ENCODE measurements at regions not wholly inside any gene's neighbourhood (a gene's known extent, or its start where the extent isn't known, plus 50 kb on each side); places are given as distances from the start of the nearest gene placed in this dataset.
"Not testable (repeated sequence)": the region's sequence is repeated elsewhere in the genome, so short reads cannot be mapped to it uniquely, and the experiment has no call there.

DNA sequence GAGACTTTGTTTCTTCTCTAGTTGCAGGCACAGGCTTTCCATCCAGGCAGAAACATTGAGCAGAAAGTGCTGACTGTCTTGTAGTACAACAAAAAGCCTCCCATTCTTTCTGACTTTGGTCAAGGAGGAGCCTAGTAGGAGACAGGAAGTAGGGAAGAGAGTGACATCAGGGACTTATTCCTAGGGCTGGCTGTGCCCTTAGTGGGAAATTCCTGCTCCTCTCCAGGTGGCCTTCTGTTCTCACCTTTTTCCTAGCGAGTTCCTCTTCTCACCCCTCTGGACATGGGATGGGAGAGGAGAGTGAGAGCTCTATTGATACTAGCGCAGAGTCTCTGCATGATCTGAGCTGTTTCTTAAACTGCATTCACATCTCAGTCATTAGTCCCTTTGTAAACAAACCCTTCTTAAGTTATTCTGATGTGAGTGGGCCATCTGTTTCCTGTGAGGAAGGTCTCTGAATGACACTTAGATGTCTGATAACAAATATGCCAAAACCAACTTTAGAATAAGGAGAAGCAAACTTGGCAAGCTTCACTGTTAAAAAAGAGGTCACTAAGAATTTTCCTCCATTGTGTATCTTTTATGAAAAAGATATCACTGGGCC lies 455.0 kb downstream of the GJA1 start:
- no peaks in the 10 kb centered on the region for H3K27me3 ChIP-seq (ENCODE audit: low read depth)
- no peak overlapping the region for H3K4me3 ChIP-seq
- no peaks in the 10 kb centered on the region for H3K9me3 ChIP-seq
- H3K36me3 ChIP-seq (replicated peaks), result no peaks in the 10 kb centered on the region
- in situ Hi-C loops (cut with MboI; ENCODE audit: low sequenced_read_pairs), result no loop called here
- peaks cover 21% of the 10 kb centered on the region for H3K4me1 ChIP-seq
- no peak for DNase-seq (ENCODE audit: low spot score in 2 of 2)

DNA sequence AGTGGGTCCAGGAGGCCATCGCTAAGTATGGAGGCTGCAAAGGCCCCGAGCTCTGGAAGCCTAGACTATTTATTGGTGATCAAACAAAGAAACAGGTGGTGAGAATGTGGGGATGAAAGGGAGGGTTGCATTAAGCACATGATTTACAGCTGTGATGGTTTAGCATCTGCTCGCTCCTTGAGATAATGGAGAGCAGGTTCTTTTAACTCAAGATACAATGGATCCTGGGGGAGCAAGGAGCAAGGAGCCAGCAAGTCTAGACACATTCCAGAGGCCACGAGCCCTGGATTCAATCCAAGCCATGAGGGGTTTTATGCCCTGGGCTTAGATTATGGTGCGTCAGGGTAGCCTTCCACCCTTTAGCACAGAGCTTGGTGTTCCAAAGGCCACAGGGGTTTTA lies 460.3 kb downstream of the GJA1 start:
- peak; percentile 53 to 65 for DNase-seq (ENCODE audit: low spot score in 2 of 2)
- H3K4me3 ChIP-seq; H3K27me3 ChIP-seq (ENCODE audit: low read depth); H3K9me3 ChIP-seq; H3K36me3 ChIP-seq (replicated peaks); in situ Hi-C loops (cut with MboI; ENCODE audit: low sequenced_read_pairs): not testable (repeated sequence)
- H3K4me1 ChIP-seq, result peaks cover 29% of the 10 kb centered on the region

DNA sequence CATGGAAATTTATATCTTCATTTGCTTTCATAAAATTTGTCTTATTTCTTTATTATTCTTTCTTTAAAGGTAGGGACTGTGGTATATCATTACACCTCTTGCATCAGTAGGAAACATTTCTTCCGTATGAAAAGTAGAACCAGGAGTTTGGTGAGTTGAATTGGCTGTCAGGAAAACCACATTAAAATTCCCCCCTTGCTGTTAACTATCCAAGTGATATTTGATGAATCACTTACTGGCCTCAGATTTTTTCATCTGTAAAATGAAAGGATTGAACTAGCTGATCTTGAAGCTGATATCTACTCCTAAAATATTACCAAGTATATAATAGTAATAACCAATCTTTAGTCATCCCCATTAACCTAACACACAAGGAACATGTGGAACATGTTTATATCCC lies 460.9 kb downstream of the GJA1 start:
- Histone ChIP-seq H3K36me3 (replicated peaks) (no peaks in the 10 kb centered on the region), H3K4me3 (no peak overlapping the region), H3K27me3 (ENCODE audit: low read depth) (no peaks in the 10 kb centered on the region), H3K9me3 (no peaks in the 10 kb centered on the region), H3K4me1 (peaks cover 27% of the 10 kb centered on the region)
- in situ Hi-C loops (cut with MboI; ENCODE audit: low sequenced_read_pairs), result no loop called here
- DNase-seq (ENCODE audit: low spot score in 2 of 2), result no peak

DNA sequence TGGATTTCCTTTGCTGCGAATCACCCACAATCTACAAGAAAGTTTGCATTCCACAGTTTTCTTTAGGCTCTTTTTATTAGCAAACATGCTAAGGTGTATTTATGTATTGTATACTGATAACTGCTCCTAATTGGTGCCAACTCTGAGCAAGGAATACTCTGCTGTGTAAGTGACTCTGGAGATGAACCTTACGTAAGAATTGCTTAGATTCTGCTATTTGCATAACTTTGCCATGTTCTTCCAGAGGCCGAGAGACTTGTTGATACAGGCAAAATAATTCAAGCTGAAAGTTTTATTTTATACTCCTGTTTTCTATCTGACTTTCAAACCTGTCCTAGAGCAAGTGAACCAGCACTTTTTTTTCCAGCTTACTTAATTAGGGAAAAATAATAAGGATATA lies 461.3 kb downstream of the GJA1 start:
- in situ Hi-C loops (cut with MboI; ENCODE audit: low sequenced_read_pairs), result no loop called here
- Histone ChIP-seq H3K4me1 (peaks cover 27% of the 10 kb centered on the region), H3K9me3 (no peaks in the 10 kb centered on the region), H3K36me3 (replicated peaks) (no peaks in the 10 kb centered on the region), H3K27me3 (ENCODE audit: low read depth) (no peaks in the 10 kb centered on the region), H3K4me3 (no peak overlapping the region)
- DNase-seq (ENCODE audit: low spot score in 2 of 2), result peak in 1 of 2 experiments; percentile 32

DNA sequence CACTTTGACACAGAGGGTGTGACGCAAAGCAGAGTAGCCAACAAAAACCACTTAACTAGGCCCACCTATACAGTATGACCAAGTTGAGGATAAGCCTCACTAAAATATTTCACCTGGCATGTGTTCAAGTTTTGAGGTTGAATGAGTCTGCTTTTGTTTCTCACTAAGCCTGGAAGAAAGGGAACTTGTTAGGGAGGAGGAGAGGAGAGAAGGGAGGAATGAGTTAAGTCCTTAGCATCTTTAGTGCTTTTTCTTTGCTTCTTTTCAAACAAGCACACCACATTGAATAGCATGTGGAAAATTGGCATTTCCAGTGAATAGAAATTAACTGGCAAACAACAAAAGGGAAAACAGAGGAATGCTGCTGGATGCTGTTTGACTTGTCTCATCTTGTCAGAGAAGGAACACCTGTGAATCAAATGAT lies 461.9 kb downstream of the GJA1 start:
- no peaks in the 10 kb centered on the region for H3K9me3 ChIP-seq
- no peaks in the 10 kb centered on the region for H3K36me3 ChIP-seq (replicated peaks)
- no peak overlapping the region for H3K4me3 ChIP-seq
- in situ Hi-C loops (cut with MboI; ENCODE audit: low sequenced_read_pairs), result no loop called here
- peaks cover 27% of the 10 kb centered on the region for H3K4me1 ChIP-seq
- H3K27me3 ChIP-seq (ENCODE audit: low read depth), result no peaks in the 10 kb centered on the region
- DNase-seq (ENCODE audit: low spot score in 2 of 2), result peak; percentile 58 to 99

DNA sequence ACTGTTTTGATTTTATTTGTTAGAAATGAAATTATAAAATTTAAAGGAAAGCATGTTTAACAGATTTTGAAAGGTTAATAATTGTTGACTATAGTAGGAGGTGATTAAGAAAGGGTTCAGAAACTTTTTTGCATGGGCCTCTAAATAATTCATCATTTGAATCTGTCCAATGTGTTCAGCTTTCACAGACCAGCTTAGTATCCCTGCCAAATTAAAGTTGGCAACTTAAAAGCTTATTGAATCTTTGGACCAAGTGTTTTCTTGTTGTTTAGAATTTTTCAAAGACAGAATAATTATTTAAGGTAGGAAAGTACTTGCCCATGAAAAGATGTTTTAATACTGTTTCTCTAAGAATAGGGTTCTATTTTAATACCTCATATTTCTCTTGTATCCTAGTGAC lies 466.0 kb downstream of the GJA1 start:
- H3K4me1 ChIP-seq, result peaks cover 17% of the 10 kb centered on the region
- no peak for DNase-seq (ENCODE audit: low spot score in 2 of 2)
- H3K36me3 ChIP-seq (replicated peaks), result no peaks in the 10 kb centered on the region
- in situ Hi-C loops (cut with MboI; ENCODE audit: low sequenced_read_pairs), result no loop called here
- H3K27me3 ChIP-seq (ENCODE audit: low read depth), result no peaks in the 10 kb centered on the region
- no peaks in the 10 kb centered on the region for H3K9me3 ChIP-seq
- H3K4me3 ChIP-seq, result no peak overlapping the region

DNA sequence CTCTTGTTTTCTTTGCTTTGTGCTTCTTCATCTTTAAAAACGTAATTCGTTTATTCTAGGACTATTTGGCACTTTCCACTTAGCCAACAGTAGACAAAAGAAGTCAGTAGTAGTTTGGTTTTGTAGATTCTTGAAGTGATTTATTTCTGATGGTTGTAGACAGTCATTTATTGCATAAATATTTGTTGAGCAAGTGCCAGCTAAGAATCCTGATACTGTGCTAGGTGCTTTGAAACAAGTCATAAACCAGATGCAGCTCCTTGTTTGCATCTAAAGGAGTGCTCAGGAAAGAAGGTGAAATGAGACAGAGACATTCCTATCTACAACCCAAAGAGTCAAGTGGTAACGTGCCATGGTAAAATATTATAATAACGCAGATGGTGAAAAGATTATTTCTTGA lies 469.1 kb downstream of the GJA1 start:
- no peaks in the 10 kb centered on the region for H3K27me3 ChIP-seq (ENCODE audit: low read depth)
- H3K36me3 ChIP-seq (replicated peaks), result no peaks in the 10 kb centered on the region
- DNase-seq (ENCODE audit: low spot score in 2 of 2), result no peak
- in situ Hi-C loops (cut with MboI; ENCODE audit: low sequenced_read_pairs), result no loop called here
- H3K4me3 ChIP-seq, result no peak overlapping the region
- no peaks in the 10 kb centered on the region for H3K9me3 ChIP-seq
- no peaks in the 10 kb centered on the region for H3K4me1 ChIP-seq

DNA sequence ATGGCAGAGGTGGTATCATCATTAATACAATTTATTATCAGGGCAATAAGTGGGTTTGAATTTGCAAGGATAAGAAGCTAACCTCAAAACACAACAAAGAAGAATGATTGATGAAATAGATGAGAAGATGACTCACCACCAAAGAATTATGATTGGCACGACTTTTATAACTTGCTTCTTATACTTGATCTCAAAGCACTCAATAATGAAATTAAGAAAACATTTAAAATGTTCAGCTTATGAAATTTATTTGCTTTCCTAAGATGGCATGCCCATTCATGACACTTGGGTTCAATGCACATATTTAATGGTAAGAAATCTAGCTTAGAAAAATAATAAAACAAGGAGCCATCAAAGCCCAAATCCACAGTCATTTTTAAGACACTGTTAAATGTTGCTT lies 477.5 kb downstream of the GJA1 start:
- H3K27me3 ChIP-seq (ENCODE audit: low read depth), result no peaks in the 10 kb centered on the region
- in situ Hi-C loops (cut with MboI; ENCODE audit: low sequenced_read_pairs), result no loop called here
- no peak overlapping the region for H3K4me3 ChIP-seq
- DNase-seq (ENCODE audit: low spot score in 2 of 2), result no peak
- H3K4me1 ChIP-seq, result no peaks in the 10 kb centered on the region
- H3K9me3 ChIP-seq, result no peaks in the 10 kb centered on the region
- H3K36me3 ChIP-seq (replicated peaks), result no peaks in the 10 kb centered on the region

DNA sequence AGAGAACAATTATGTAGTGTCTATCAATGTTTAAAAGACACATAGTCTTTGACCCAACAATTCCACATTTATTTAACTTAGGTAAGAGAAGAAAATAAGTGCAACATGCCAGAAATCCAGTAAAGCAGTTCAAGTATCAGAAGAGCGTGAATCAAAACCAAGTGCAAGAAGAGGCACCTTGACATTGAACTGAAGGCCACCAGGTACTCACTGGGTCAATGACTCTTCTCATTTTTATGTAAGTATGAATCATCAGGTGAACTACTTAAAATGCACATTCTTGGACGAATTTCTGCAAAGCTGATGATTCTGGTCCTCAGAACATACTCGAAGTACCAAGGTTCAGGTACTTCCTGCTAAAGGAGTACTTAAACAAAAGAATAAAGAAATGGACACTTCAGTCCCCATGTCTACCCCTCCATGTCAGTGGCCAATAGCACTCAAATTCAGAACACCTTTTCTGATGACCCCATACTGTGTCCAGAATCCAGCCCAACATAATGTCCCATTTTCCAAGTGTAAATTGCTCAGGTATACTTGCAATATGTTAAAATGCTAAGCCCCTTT lies 481.9 kb downstream of the GJA1 start:
- no peaks in the 10 kb centered on the region for H3K4me1 ChIP-seq
- no peaks in the 10 kb centered on the region for H3K27me3 ChIP-seq (ENCODE audit: low read depth)
- no peaks in the 10 kb centered on the region for H3K9me3 ChIP-seq
- in situ Hi-C loops (cut with MboI; ENCODE audit: low sequenced_read_pairs), result no loop called here
- H3K4me3 ChIP-seq, result no peak overlapping the region
- no peaks in the 10 kb centered on the region for H3K36me3 ChIP-seq (replicated peaks)
- no peak for DNase-seq (ENCODE audit: low spot score in 2 of 2)

DNA sequence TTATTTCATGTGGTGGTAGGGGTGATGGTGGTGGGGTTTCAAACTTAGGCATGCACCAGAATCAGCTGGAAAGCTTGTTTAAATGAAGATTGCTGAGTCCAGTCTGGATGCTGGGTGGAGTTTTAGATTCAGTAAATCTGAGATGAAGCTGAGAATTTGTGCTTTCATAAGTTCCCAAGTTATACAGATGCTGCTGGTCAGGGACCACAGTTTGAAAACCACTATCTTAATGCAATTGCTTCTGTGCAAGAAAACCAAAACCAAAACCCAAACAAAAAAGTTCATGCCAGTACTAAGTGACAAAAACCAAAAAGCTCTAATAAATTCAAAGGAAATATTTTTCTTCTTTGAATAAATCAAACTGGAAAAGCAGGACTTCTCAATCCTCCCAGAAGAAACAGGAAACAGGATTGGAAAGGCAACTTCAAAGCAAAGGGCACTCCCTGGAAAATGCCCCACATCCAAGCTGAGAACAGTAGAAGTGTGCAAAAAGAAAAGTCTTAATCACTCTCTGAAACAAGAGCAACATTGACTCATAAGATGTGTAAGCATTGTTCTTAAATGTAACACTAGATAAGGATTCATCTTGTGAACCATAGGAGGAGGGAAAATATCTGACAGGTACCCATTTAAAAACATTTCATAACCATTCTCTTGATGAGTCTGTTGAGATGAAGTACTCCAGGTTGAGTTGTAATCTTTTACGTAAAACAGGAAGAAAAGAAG lies 481.5 kb upstream of the HSF2 start:
- H3K4me1 ChIP-seq, result no peaks in the 10 kb centered on the region
- no peaks in the 10 kb centered on the region for H3K9me3 ChIP-seq
- in situ Hi-C loops (cut with MboI; ENCODE audit: low sequenced_read_pairs), result no loop called here
- H3K27me3 ChIP-seq (ENCODE audit: low read depth), result no peaks in the 10 kb centered on the region
- no peak for DNase-seq (ENCODE audit: low spot score in 2 of 2)
- H3K4me3 ChIP-seq, result no peak overlapping the region
- no peaks in the 10 kb centered on the region for H3K36me3 ChIP-seq (replicated peaks)

DNA sequence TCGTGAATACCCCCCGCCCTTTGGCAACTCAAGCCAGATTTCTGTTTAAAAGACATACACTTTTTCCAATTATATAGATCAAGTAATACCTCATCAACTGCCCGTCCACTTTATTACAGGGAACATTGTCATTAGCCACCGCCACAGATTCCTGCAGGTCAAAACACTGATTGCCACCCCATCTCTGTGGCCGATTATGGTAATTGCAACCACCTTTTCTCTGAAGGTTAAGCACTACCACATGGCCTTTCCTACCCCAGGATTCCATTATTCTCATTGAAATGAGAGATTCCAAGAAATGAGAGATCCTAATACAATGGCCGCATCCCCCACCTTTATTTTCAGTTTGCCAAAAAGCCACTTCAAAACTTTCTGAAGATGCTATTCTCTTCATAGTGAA lies 478.8 kb upstream of the HSF2 start:
- no peak for DNase-seq (ENCODE audit: low spot score in 2 of 2)
- Histone ChIP-seq H3K4me1 (no peaks in the 10 kb centered on the region), H3K9me3 (no peaks in the 10 kb centered on the region), H3K36me3 (replicated peaks) (no peaks in the 10 kb centered on the region), H3K4me3 (no peak overlapping the region), H3K27me3 (ENCODE audit: low read depth) (no peaks in the 10 kb centered on the region)
- in situ Hi-C loops (cut with MboI; ENCODE audit: low sequenced_read_pairs), result no loop called here

DNA sequence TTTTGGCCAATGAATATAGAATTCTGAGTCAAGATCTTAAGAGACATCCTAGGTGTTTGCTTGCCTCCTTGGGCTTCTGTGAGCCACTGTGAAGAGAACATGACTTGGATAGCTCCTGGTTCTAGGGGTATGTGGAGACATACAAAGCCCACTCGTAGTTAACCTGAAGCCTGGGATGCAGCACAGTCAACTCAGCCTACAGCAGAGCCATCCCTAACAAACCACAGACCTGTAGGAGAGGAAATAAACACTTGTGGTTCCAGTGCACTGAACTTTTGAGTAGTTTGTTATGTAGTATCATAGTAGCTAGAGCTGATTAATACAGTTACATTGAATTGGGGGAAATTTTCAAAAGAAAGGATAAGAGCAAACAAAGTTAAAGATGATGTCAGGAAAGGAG lies 474.4 kb upstream of the HSF2 start:
- Histone ChIP-seq H3K4me3 (no peak overlapping the region), H3K4me1 (no peaks in the 10 kb centered on the region), H3K36me3 (replicated peaks) (no peaks in the 10 kb centered on the region), H3K9me3 (no peaks in the 10 kb centered on the region), H3K27me3 (ENCODE audit: low read depth) (no peaks in the 10 kb centered on the region)
- no peak for DNase-seq (ENCODE audit: low spot score in 2 of 2)
- in situ Hi-C loops (cut with MboI; ENCODE audit: low sequenced_read_pairs), result no loop called here

DNA sequence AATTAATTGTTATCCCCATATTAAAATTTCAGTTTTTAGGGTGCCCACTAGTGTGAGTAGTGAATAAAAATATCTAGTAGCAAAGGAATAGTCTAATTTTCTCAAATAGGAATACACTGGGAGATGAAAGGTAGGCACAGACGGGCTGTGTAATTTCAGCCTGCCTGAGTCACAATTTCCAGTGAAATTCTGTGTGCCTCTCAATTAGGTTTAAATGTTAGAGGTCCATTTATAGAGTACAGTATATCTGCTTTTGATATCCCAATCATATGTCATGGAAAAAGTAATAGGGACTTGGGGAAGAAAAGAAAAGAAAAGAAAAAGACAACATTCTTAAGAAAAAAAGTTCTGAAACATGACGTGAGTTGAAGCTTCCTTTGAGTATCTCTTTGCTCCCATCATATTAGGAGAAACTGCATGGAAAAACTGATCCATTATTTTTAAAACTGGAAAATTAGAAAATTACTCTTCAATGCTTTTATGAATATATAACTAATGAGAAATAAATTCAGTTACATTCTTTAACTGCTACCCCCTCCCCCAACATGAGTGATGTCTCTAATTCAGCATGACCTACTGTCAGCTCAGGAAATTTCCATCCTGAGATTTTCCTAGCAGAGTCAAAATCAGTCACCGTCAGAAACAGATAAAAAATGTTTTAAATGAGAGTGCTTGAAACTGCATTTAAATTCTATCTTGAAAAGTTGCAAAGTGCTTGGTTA lies 473.8 kb upstream of the HSF2 start:
- DNase-seq (ENCODE audit: low spot score in 2 of 2), result no peak
- in situ Hi-C loops (cut with MboI; ENCODE audit: low sequenced_read_pairs), result no loop called here
- H3K27me3 ChIP-seq (ENCODE audit: low read depth), result no peaks in the 10 kb centered on the region
- no peak overlapping the region for H3K4me3 ChIP-seq
- H3K36me3 ChIP-seq (replicated peaks), result no peaks in the 10 kb centered on the region
- H3K4me1 ChIP-seq, result no peaks in the 10 kb centered on the region
- no peaks in the 10 kb centered on the region for H3K9me3 ChIP-seq

DNA sequence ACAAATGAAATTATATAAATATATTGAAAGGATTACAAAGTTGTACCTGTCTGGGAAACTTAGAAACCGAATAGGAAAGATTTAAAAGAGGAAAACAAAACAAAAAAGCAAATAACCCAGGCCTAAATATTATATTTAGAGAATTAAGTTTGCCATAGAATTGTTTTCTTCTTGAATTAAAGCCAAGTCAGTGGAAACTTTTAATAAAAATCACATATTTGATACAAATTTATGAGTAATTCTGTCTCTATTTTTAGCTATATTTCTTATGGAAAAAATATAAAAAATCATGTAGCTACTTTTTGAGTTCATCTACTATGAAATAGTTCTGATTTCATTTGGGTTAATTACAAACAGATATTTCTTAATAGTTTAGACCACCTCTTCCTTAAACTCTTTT lies 470.2 kb upstream of the HSF2 start:
- DNase-seq (ENCODE audit: low spot score in 2 of 2), result no peak
- in situ Hi-C loops (cut with MboI; ENCODE audit: low sequenced_read_pairs), result no loop called here
- Histone ChIP-seq H3K4me1 (0 out of 2 replicates have a peak, but pooled peaks cover 4% of the 10 kb centered on the region), H3K9me3 (no peaks in the 10 kb centered on the region), H3K27me3 (ENCODE audit: low read depth) (no peaks in the 10 kb centered on the region), H3K4me3 (no peak overlapping the region), H3K36me3 (replicated peaks) (no peaks in the 10 kb centered on the region)

All from HAP-1 (cell line).